IPS DF 6.9 (cell line): ENCODE measurements at regions not wholly inside any gene's neighbourhood (a gene's known extent, or its start where the extent isn't known, plus 50 kb on each side); places are given as distances from the start of the nearest gene placed in this dataset.
"Not testable (repeated sequence)": the region's sequence is repeated elsewhere in the genome, so short reads cannot be mapped to it uniquely, and the experiment has no call there.

ENCODE experiments used
- DNase-seq: peaks from one replicate; pipeline ENCODE4 v3.0.0-alpha.2; 2013; ENCODE audit warnings: low read depth, low spot score
- H3K27ac ChIP-seq: one replicate; pipeline ENCODE4 v1.5.1; 2013; ENCODE audit warnings: low read length, control low read depth
- H3K27me3 ChIP-seq: 2 replicates; pipeline ENCODE4 v1.6.1; 2013; ENCODE audit warnings: mild to moderate bottlenecking, low read length; ENCODE audit not compliant: control insufficient read depth, insufficient read depth
- H3K36me3 ChIP-seq: 2 replicates; pipeline ENCODE4 v1.6.1; 2013; ENCODE audit warnings: low read length; ENCODE audit not compliant: control insufficient read depth, insufficient read depth
- H3K4me1 ChIP-seq: 2 replicates; pipeline ENCODE4 v1.6.1; 2013; ENCODE audit warnings: low read length; ENCODE audit not compliant: control insufficient read depth, insufficient read depth
- H3K4me3 ChIP-seq: 2 replicates; pipeline ENCODE4 v1.5.1; 2013; ENCODE audit warnings: mild to moderate bottlenecking, low read length
- H3K9me3 ChIP-seq: 2 replicates; pipeline ENCODE4 v1.6.1; 2013; ENCODE audit warnings: low read length, inconsistent platforms; ENCODE audit not compliant: control insufficient read depth, insufficient read depth
- WGBS: extraction: QIAGEN DNeasy Blood & Tissue Kit; methylation state at CpG from one replicate; pipeline ENCODE4 v1.1.7; 2013; ENCODE audit warnings: mixed read lengths, missing lambda C conversion rate; ENCODE audit not compliant: insufficient read length, insufficient coverage; 5-methylcytosine and 5-hydroxymethylcytosine counted together

- Histone ChIP-seq H3K9me3 (no peaks in the 10 kb centered on the region), H3K27ac (no peak overlapping the region), H3K36me3 (no peaks in the 10 kb centered on the region), H3K27me3 (no peaks in the 10 kb centered on the region), H3K4me1 (no peaks in the 10 kb centered on the region), H3K4me3 (no peak overlapping the region)
- DNase-seq = no peak
Measured at GRCh38 chr9:111744363-111744762, 50.4 kb downstream of the SHOC1 start.

- H3K4me1 ChIP-seq = no peaks in the 10 kb centered on the region
- no peaks in the 10 kb centered on the region for H3K36me3 ChIP-seq
- H3K27me3 ChIP-seq = no peaks in the 10 kb centered on the region
- H3K4me3 ChIP-seq = no peak overlapping the region
- WGBS = no CpG with 5 or more reads among the region's 4 CpGs
- H3K27ac ChIP-seq = no peak overlapping the region
- DNase-seq = no peak
- no peaks in the 10 kb centered on the region for H3K9me3 ChIP-seq
Measured at GRCh38 chr9:111743275-111743674, 51.5 kb downstream of the SHOC1 start.

GRCh38 chr9:111740739-111741138, 54.0 kb downstream of the SHOC1 start:
- Histone ChIP-seq H3K36me3 (no peaks in the 10 kb centered on the region), H3K4me1 (no peaks in the 10 kb centered on the region), H3K27ac (no peak overlapping the region), H3K27me3 (no peaks in the 10 kb centered on the region), H3K4me3 (no peak overlapping the region), H3K9me3 (no peaks in the 10 kb centered on the region)
- no CpG with 5 or more reads among the region's 19 CpGs for WGBS
- DNase-seq = peak; percentile 11

- H3K27me3 ChIP-seq = no peaks in the 10 kb centered on the region
- H3K4me3 ChIP-seq = no peak overlapping the region
- no peak overlapping the region for H3K27ac ChIP-seq
- no peaks in the 10 kb centered on the region for H3K4me1 ChIP-seq
- H3K36me3 ChIP-seq = no peaks in the 10 kb centered on the region
- no peak for DNase-seq
- no peaks in the 10 kb centered on the region for H3K9me3 ChIP-seq
Measured at GRCh38 chr9:111736714-111737113, 58.0 kb downstream of the SHOC1 start.

- not testable (repeated sequence) for H3K4me3 ChIP-seq, H3K27ac ChIP-seq, H3K4me1 ChIP-seq, H3K9me3 ChIP-seq, H3K36me3 ChIP-seq, DNase-seq, H3K27me3 ChIP-seq
- no CpG with 5 or more reads among the region's 2 CpGs for WGBS
Measured at GRCh38 chr9:111735344-111735743, 59.4 kb downstream of the SHOC1 start.

- Histone ChIP-seq H3K27ac (no peak overlapping the region), H3K36me3 (no peaks in the 10 kb centered on the region), H3K4me1 (no peaks in the 10 kb centered on the region), H3K9me3 (no peaks in the 10 kb centered on the region), H3K4me3 (no peak overlapping the region), H3K27me3 (no peaks in the 10 kb centered on the region)
- DNase-seq = no peak
Measured at GRCh38 chr9:111731928-111732327, 62.8 kb downstream of the SHOC1 start.

GRCh38 chr9:111730937-111731567, 63.7 kb downstream of the SHOC1 start:
- H3K27ac ChIP-seq = no peak overlapping the region

GRCh38 chr9:111728617-111729366, 65.9 kb downstream of the SHOC1 start:
- no peaks in the 10 kb centered on the region for H3K9me3 ChIP-seq
- no peaks in the 10 kb centered on the region for H3K27me3 ChIP-seq
- no peak overlapping the region for H3K27ac ChIP-seq
- no CpG with 5 or more reads among the region's 2 CpGs for WGBS
- no peak for DNase-seq
- H3K4me1 ChIP-seq = no peaks in the 10 kb centered on the region
- H3K4me3 ChIP-seq = no peak overlapping the region
- H3K36me3 ChIP-seq = no peaks in the 10 kb centered on the region

More at GRCh38 chr9:111730937-111731567, 63.7 kb downstream of the SHOC1 start:
- H3K36me3 ChIP-seq = no peaks in the 10 kb centered on the region
- no peaks in the 10 kb centered on the region for H3K27me3 ChIP-seq
- no peaks in the 10 kb centered on the region for H3K9me3 ChIP-seq
- no CpG with 5 or more reads among the region's 3 CpGs for WGBS
- DNase-seq = no peak
- no peaks in the 10 kb centered on the region for H3K4me1 ChIP-seq
- H3K4me3 ChIP-seq = no peak overlapping the region

GRCh38 chr9:111728143-111728542, 66.6 kb downstream of the SHOC1 start:
- no peak overlapping the region for H3K4me3 ChIP-seq
- no peak for DNase-seq
- no peak overlapping the region for H3K27ac ChIP-seq
- no peaks in the 10 kb centered on the region for H3K9me3 ChIP-seq
- no peaks in the 10 kb centered on the region for H3K36me3 ChIP-seq
- H3K27me3 ChIP-seq = no peaks in the 10 kb centered on the region
- no peaks in the 10 kb centered on the region for H3K4me1 ChIP-seq

- no peaks in the 10 kb centered on the region for H3K36me3 ChIP-seq
Measured at GRCh38 chr9:111726949-111727348, 65.5 kb downstream of the GNG10 start.

GRCh38 chr9:111720174-111720573, 58.8 kb downstream of the GNG10 start:
- Histone ChIP-seq H3K36me3 (no peaks in the 10 kb centered on the region), H3K27me3 (no peaks in the 10 kb centered on the region), H3K27ac (no peak overlapping the region), H3K4me3 (no peak overlapping the region), H3K9me3 (no peaks in the 10 kb centered on the region), H3K4me1 (no peaks in the 10 kb centered on the region)
- no peak for DNase-seq

More at GRCh38 chr9:111726949-111727348, 65.5 kb downstream of the GNG10 start:
- no peak overlapping the region for H3K27ac ChIP-seq
- no peak overlapping the region for H3K4me3 ChIP-seq
- H3K4me1 ChIP-seq = no peaks in the 10 kb centered on the region
- no peaks in the 10 kb centered on the region for H3K27me3 ChIP-seq
- no peaks in the 10 kb centered on the region for H3K9me3 ChIP-seq
- no peak for DNase-seq
